GM18508 (cell line): ENCODE measurements at regions not wholly inside any gene's neighbourhood (a gene's known extent, or its start where the extent isn't known, plus 50 kb on each side); places are given as distances from the start of the nearest gene placed in this dataset.
A peak's percentile ranks its signal among the peaks of the same experiment; 100 is the strongest.

Source experiments
- ATAC-seq: cut with Tn5 transposase; IDR thresholded peaks from one replicate; pipeline ENCODE4 v1.9.1; 2021; ENCODE audit warnings: moderate number of reproducible peaks; ENCODE audit not compliant: insufficient read depth, unreplicated experiment

- no peak for ATAC-seq
These were observed 150.6 kb upstream of the TGFBR2 start for GRCh38 chr3:30455840-30456239.

GRCh38 chr3:30456264-30456663 is 150.1 kb upstream of the TGFBR2 start:
- ATAC-seq: no peak

GRCh38 chr3:30457081-30457480 is 149.3 kb upstream of the TGFBR2 start:
- ATAC-seq: no peak

GRCh38 chr3:30457726-30458125 is 148.7 kb upstream of the TGFBR2 start:
- no peak for ATAC-seq

- no peak for ATAC-seq
These were observed 147.8 kb upstream of the TGFBR2 start for GRCh38 chr3:30458376-30459171.

GRCh38 chr3:30461311-30461710 is 145.1 kb upstream of the TGFBR2 start:
- no peak for ATAC-seq

- ATAC-seq: no peak
These were observed 143.5 kb upstream of the TGFBR2 start for GRCh38 chr3:30462721-30463470.

- ATAC-seq: no peak
These were observed 142.0 kb upstream of the TGFBR2 start for GRCh38 chr3:30464381-30464780.

GRCh38 chr3:30465454-30465853 is 140.9 kb upstream of the TGFBR2 start:
- no peak for ATAC-seq

- ATAC-seq: no peak
These were observed 138.7 kb upstream of the TGFBR2 start for GRCh38 chr3:30467596-30468238.

GRCh38 chr3:30469133-30469532 is 137.3 kb upstream of the TGFBR2 start:
- ATAC-seq: no peak

GRCh38 chr3:30470496-30470895 is 135.9 kb upstream of the TGFBR2 start:
- ATAC-seq: no peak

- no peak for ATAC-seq
These were observed 135.3 kb upstream of the TGFBR2 start for GRCh38 chr3:30471066-30471465.

- ATAC-seq: no peak
These were observed 134.5 kb upstream of the TGFBR2 start for GRCh38 chr3:30471796-30472489.

- ATAC-seq: no peak
These were observed 132.9 kb upstream of the TGFBR2 start for GRCh38 chr3:30473374-30474051.

GRCh38 chr3:30474371-30474770 is 132.0 kb upstream of the TGFBR2 start:
- no peak for ATAC-seq

- peak; percentile 77 for ATAC-seq
These were observed 131.2 kb upstream of the TGFBR2 start for GRCh38 chr3:30475038-30475808.

GRCh38 chr3:30475809-30476178 is 130.6 kb upstream of the TGFBR2 start:
- no peak for ATAC-seq

GRCh38 chr3:30476368-30477084 is 129.9 kb upstream of the TGFBR2 start:
- no peak for ATAC-seq
